ENCODE measurements at regions not wholly inside any gene's neighbourhood (a gene's known extent, or its start where the extent isn't known, plus 50 kb on each side); places are given as distances from the start of the nearest gene placed in this dataset.

GRCh38 chr13:30824651-30825050 lies 81.4 kb upstream of the MEDAG start:
- Histone ChIP-seq H3K27ac (no peak overlapping the region), H3K4me3 (no peak overlapping the region), H3K36me3 (no peaks in the 10 kb centered on the region), H3K9me3 (no peaks in the 10 kb centered on the region), H3K4me1 (peaks cover 0 to 4% (median 0%) of the 10 kb centered on the region in 4 donors), H3K27me3 (no peaks in the 10 kb centered on the region)
- DNase-seq = peak; percentile 40
- 32 to 33% methylated on average over 10 of the region's 10 CpGs for WGBS, 2 donors
- TF ChIP-seq POLR2A (IDR thresholded peaks at IDR 0.05) = no peak
- TF ChIP-seq CTCF (IDR thresholded peaks at IDR 0.05) = no peak
- no peak for TF ChIP-seq POLR2AphosphoS5 (IDR thresholded peaks at IDR 0.05)
- TF ChIP-seq EP300 (IDR thresholded peaks at IDR 0.05) = no peak
- intact Hi-C loops (cut with DNase I) = no loop called here

GRCh38 chr13:30826911-30827577 lies 79.0 kb upstream of the MEDAG start:
- no peaks in the 10 kb centered on the region for H3K9me3 ChIP-seq
- no peak for DNase-seq
- intact Hi-C loops (cut with DNase I) = no loop called here
- H3K27ac ChIP-seq = no peak overlapping the region
- 95 to 96% methylated on average over 15 of the region's 15 CpGs for WGBS, 2 donors
- H3K4me1 ChIP-seq = peaks cover 0 to 4% (median 0%) of the 10 kb centered on the region in 4 donors
- no peaks in the 10 kb centered on the region for H3K36me3 ChIP-seq
- no peak overlapping the region for H3K4me3 ChIP-seq
- no peaks in the 10 kb centered on the region for H3K27me3 ChIP-seq
- TF ChIP-seq EP300 (IDR thresholded peaks at IDR 0.05) (no peak), POLR2A (IDR thresholded peaks at IDR 0.05) (no peak), POLR2AphosphoS5 (IDR thresholded peaks at IDR 0.05) (no peak), CTCF (IDR thresholded peaks at IDR 0.05) (no peak)

- no peaks in the 10 kb centered on the region for H3K9me3 ChIP-seq
- intact Hi-C loops (cut with DNase I) = no loop called here
- no peak overlapping the region for H3K27ac ChIP-seq
- H3K4me1 ChIP-seq = peaks cover 0 to 4% (median 0%) of the 10 kb centered on the region in 4 donors
- H3K27me3 ChIP-seq = no peaks in the 10 kb centered on the region
- 96% methylated on average over 3 of the region's 3 CpGs for WGBS, 2 donors
- no peak for TF ChIP-seq EP300 (IDR thresholded peaks at IDR 0.05)
- no peak for TF ChIP-seq POLR2AphosphoS5 (IDR thresholded peaks at IDR 0.05)
- no peak for TF ChIP-seq CTCF (IDR thresholded peaks at IDR 0.05)
- no peak for TF ChIP-seq POLR2A (IDR thresholded peaks at IDR 0.05)
- no peaks in the 10 kb centered on the region for H3K36me3 ChIP-seq
- DNase-seq = no peak
- no peak overlapping the region for H3K4me3 ChIP-seq
Observed at GRCh38 chr13:30827578-30827925, 78.5 kb upstream of the MEDAG start.

GRCh38 chr13:30829145-30829832 lies 76.8 kb upstream of the MEDAG start:
- Histone ChIP-seq H3K27me3 (no peaks in the 10 kb centered on the region), H3K4me1 (peaks cover 0 to 12% (median 3%) of the 10 kb centered on the region in 4 donors), H3K9me3 (no peaks in the 10 kb centered on the region), H3K4me3 (no peak overlapping the region), H3K27ac (no peak overlapping the region), H3K36me3 (no peaks in the 10 kb centered on the region)
- DNase-seq = no peak
- WGBS, 2 donors = 83 to 90% methylated on average over 2 of the region's 2 CpGs
- no peak for TF ChIP-seq EP300 (IDR thresholded peaks at IDR 0.05)
- TF ChIP-seq POLR2A (IDR thresholded peaks at IDR 0.05) = no peak
- TF ChIP-seq POLR2AphosphoS5 (IDR thresholded peaks at IDR 0.05) = no peak
- no peak for TF ChIP-seq CTCF (IDR thresholded peaks at IDR 0.05)
- intact Hi-C loops (cut with DNase I) = no loop called here

Measured in sigmoid colon (tissue), 6 donors.